ENCODE measurements at regions not wholly inside any gene's neighbourhood (a gene's known extent, or its start where the extent isn't known, plus 50 kb on each side); places are given as distances from the start of the nearest gene placed in this dataset.
A peak's percentile ranks its signal among the peaks of the same experiment; 100 is the strongest.
"Not testable (repeated sequence)": the region's sequence is repeated elsewhere in the genome, so short reads cannot be mapped to it uniquely, and the experiment has no call there.

GRCh38 chr2:147147802-147148201, 697.0 kb upstream of the ACVR2A start:
- Mint-ChIP-seq H3K4me3 (no peak overlapping the region), H3K9me3 (peaks cover 0 to 2% (median 0%) of the 10 kb centered on the region in 3 donors), H3K27me3 (no peaks in the 10 kb centered on the region), H3K36me3 (no peaks in the 10 kb centered on the region), H3K27ac (peak overlapping the region in 1 of 3 donors; percentile 54), H3K4me1 (no peaks in the 10 kb centered on the region)

- Mint-ChIP-seq H3K27me3 (peaks cover 4% of the 10 kb centered on the region), H3K9me3 (peaks cover 0 to 2% (median 1%) of the 10 kb centered on the region in 3 donors), H3K4me3 (no peak overlapping the region), H3K4me1 (no peaks in the 10 kb centered on the region), H3K27ac (no peak overlapping the region), H3K36me3 (no peaks in the 10 kb centered on the region)
Observed at GRCh38 chr2:147141930-147142329, 702.9 kb upstream of the ACVR2A start.

- H3K4me3 Mint-ChIP-seq, H3K4me1 Mint-ChIP-seq, H3K9me3 Mint-ChIP-seq, H3K27ac Mint-ChIP-seq, H3K27me3 Mint-ChIP-seq, H3K36me3 Mint-ChIP-seq: not testable (repeated sequence)
Observed at GRCh38 chr2:147139732-147140131, 705.1 kb upstream of the ACVR2A start.

GRCh38 chr2:147137711-147138110, 707.1 kb upstream of the ACVR2A start:
- H3K27me3 Mint-ChIP-seq, result peaks cover 4% of the 10 kb centered on the region
- H3K4me1 Mint-ChIP-seq, result no peaks in the 10 kb centered on the region
- no peaks in the 10 kb centered on the region for H3K36me3 Mint-ChIP-seq
- H3K4me3 Mint-ChIP-seq, result no peak overlapping the region
- peak overlapping the region in 1 of 3 donors; percentile 4 for H3K27ac Mint-ChIP-seq
- H3K9me3 Mint-ChIP-seq, result peaks cover 0 to 2% (median 1%) of the 10 kb centered on the region in 3 donors

- Mint-ChIP-seq H3K9me3 (no peaks in the 10 kb centered on the region), H3K36me3 (no peaks in the 10 kb centered on the region), H3K27ac (no peak overlapping the region)
Observed at GRCh38 chr2:147135376-147135775, 709.5 kb upstream of the ACVR2A start.

GRCh38 chr2:147133286-147133908, 711.4 kb upstream of the ACVR2A start:
- no peak overlapping the region for H3K4me3 Mint-ChIP-seq
- H3K36me3 Mint-ChIP-seq, result no peaks in the 10 kb centered on the region
- no peaks in the 10 kb centered on the region for H3K27me3 Mint-ChIP-seq
- no peaks in the 10 kb centered on the region for H3K9me3 Mint-ChIP-seq
- no peak overlapping the region for H3K27ac Mint-ChIP-seq
- peaks cover 0 to 1% (median 0%) of the 10 kb centered on the region in 3 donors for H3K4me1 Mint-ChIP-seq

More at GRCh38 chr2:147135376-147135775, 709.5 kb upstream of the ACVR2A start:
- peaks cover 0 to 1% (median 0%) of the 10 kb centered on the region in 3 donors for H3K4me1 Mint-ChIP-seq
- peaks cover 4% of the 10 kb centered on the region for H3K27me3 Mint-ChIP-seq
- H3K4me3 Mint-ChIP-seq, result no peak overlapping the region

GRCh38 chr2:147125145-147125544, 719.7 kb upstream of the ACVR2A start:
- H3K27me3 Mint-ChIP-seq, result no peaks in the 10 kb centered on the region

GRCh38 chr2:147122944-147123343, 721.9 kb upstream of the ACVR2A start:
- Mint-ChIP-seq H3K4me3 (no peak overlapping the region), H3K9me3 (peaks cover 0 to 5% (median 2%) of the 10 kb centered on the region in 3 donors), H3K36me3 (no peaks in the 10 kb centered on the region), H3K27ac (no peak overlapping the region), H3K4me1 (peaks cover 1 to 3% (median 2%) of the 10 kb centered on the region in 3 donors), H3K27me3 (no peaks in the 10 kb centered on the region)

More at GRCh38 chr2:147125145-147125544, 719.7 kb upstream of the ACVR2A start:
- no peaks in the 10 kb centered on the region for H3K36me3 Mint-ChIP-seq
- H3K27ac Mint-ChIP-seq, result no peak overlapping the region
- H3K9me3 Mint-ChIP-seq, result peaks cover 0 to 5% (median 2%) of the 10 kb centered on the region in 3 donors
- H3K4me1 Mint-ChIP-seq, result peaks cover 1 to 3% (median 2%) of the 10 kb centered on the region in 3 donors
- no peak overlapping the region for H3K4me3 Mint-ChIP-seq

- Mint-ChIP-seq H3K27me3 (no peaks in the 10 kb centered on the region), H3K4me3 (no peak overlapping the region), H3K4me1 (no peaks in the 10 kb centered on the region), H3K36me3 (no peaks in the 10 kb centered on the region), H3K9me3 (peaks cover 0 to 4% (median 3%) of the 10 kb centered on the region in 3 donors), H3K27ac (no peak overlapping the region)
Observed at GRCh38 chr2:147110962-147111361, 733.9 kb upstream of the ACVR2A start.

- Mint-ChIP-seq H3K4me3 (no peak overlapping the region), H3K9me3 (peaks cover 0 to 4% (median 3%) of the 10 kb centered on the region in 3 donors), H3K27ac (no peak overlapping the region), H3K4me1 (peaks cover 0 to under 1% (median 0%) of the 10 kb centered on the region in 3 donors), H3K27me3 (no peaks in the 10 kb centered on the region), H3K36me3 (no peaks in the 10 kb centered on the region)
Observed at GRCh38 chr2:147110317-147110716, 734.5 kb upstream of the ACVR2A start.

GRCh38 chr2:147109291-147109690, 735.5 kb upstream of the ACVR2A start:
- H3K9me3 Mint-ChIP-seq, result peaks cover 0 to 4% (median 3%) of the 10 kb centered on the region in 3 donors
- H3K27me3 Mint-ChIP-seq, result no peaks in the 10 kb centered on the region
- H3K4me3 Mint-ChIP-seq, result no peak overlapping the region
- H3K4me1 Mint-ChIP-seq, result peaks cover 0 to 1% (median 0%) of the 10 kb centered on the region in 3 donors
- H3K36me3 Mint-ChIP-seq, result no peaks in the 10 kb centered on the region
- H3K27ac Mint-ChIP-seq, result no peak overlapping the region

GRCh38 chr2:147108548-147108947, 736.3 kb upstream of the ACVR2A start:
- Mint-ChIP-seq H3K27ac (no peak overlapping the region), H3K36me3 (no peaks in the 10 kb centered on the region), H3K27me3 (no peaks in the 10 kb centered on the region), H3K9me3 (peaks cover 0 to 4% (median 3%) of the 10 kb centered on the region in 3 donors), H3K4me1 (peaks cover 0 to 1% (median 0%) of the 10 kb centered on the region in 3 donors), H3K4me3 (no peak overlapping the region)

- no peaks in the 10 kb centered on the region for H3K27me3 Mint-ChIP-seq
- no peaks in the 10 kb centered on the region for H3K9me3 Mint-ChIP-seq
- no peak overlapping the region for H3K27ac Mint-ChIP-seq
- H3K4me3 Mint-ChIP-seq, result no peak overlapping the region
- peaks cover 0 to 1% (median 0%) of the 10 kb centered on the region in 3 donors for H3K4me1 Mint-ChIP-seq
- H3K36me3 Mint-ChIP-seq, result no peaks in the 10 kb centered on the region
Observed at GRCh38 chr2:147101941-147102790, 742.7 kb upstream of the ACVR2A start.

- peaks cover 0 to 1% (median 0%) of the 10 kb centered on the region in 3 donors for H3K4me1 Mint-ChIP-seq
- H3K9me3 Mint-ChIP-seq, result peaks cover 0 to 2% (median 0%) of the 10 kb centered on the region in 3 donors
- no peak overlapping the region for H3K27ac Mint-ChIP-seq
- H3K4me3 Mint-ChIP-seq, result no peak overlapping the region
- no peaks in the 10 kb centered on the region for H3K36me3 Mint-ChIP-seq
- no peaks in the 10 kb centered on the region for H3K27me3 Mint-ChIP-seq
Observed at GRCh38 chr2:147100406-147101035, 744.3 kb upstream of the ACVR2A start.

- no peak overlapping the region for H3K27ac Mint-ChIP-seq
- H3K27me3 Mint-ChIP-seq, result no peaks in the 10 kb centered on the region
- H3K4me1 Mint-ChIP-seq, result no peaks in the 10 kb centered on the region
Observed at GRCh38 chr2:147099845-147100244, 745.0 kb upstream of the ACVR2A start.

More at GRCh38 chr2:147099845-147100244, 745.0 kb upstream of the ACVR2A start:
- Mint-ChIP-seq H3K4me3 (no peak overlapping the region), H3K9me3 (peaks cover 0 to 2% (median 0%) of the 10 kb centered on the region in 3 donors), H3K36me3 (no peaks in the 10 kb centered on the region)
